ENCODE measurements at regions not wholly inside any gene's neighbourhood (a gene's known extent, or its start where the extent isn't known, plus 50 kb on each side); places are given as distances from the start of the nearest gene placed in this dataset.

GRCh38 chr3:25235031-25235430 lies 193.0 kb upstream of the RARB start:
- Mint-ChIP-seq H3K9me3 (ENCODE audit: unreplicated experiment) (no peaks in the 10 kb centered on the region), H3K4me3 (ENCODE audit: unreplicated experiment) (no peak overlapping the region), H3K27me3 (ENCODE audit: insufficient read depth, unreplicated experiment) (no peaks in the 10 kb centered on the region), H3K4me1 (ENCODE audit: low read depth, unreplicated experiment) (no peaks in the 10 kb centered on the region), H3K27ac (ENCODE audit: unreplicated experiment) (no peak overlapping the region), H3K36me3 (ENCODE audit: insufficient read depth, unreplicated experiment) (no peaks in the 10 kb centered on the region)
- DNase-seq = no peak
- Histone ChIP-seq H3K9me3 (no peaks in the 10 kb centered on the region), H3K36me3 (ENCODE audit: control insufficient read depth, insufficient read depth, low read length) (no peaks in the 10 kb centered on the region), H3K27me3 (replicated peaks; ENCODE audit: control insufficient read depth, insufficient read depth, low read length) (no peaks in the 10 kb centered on the region), H3K4me1 (0 out of 2 replicates have a peak, but pooled peaks cover 3% of the 10 kb centered on the region), H3K4me3 (ENCODE audit: low read depth, low read length) (no peak overlapping the region)
- ChIA-PET POLR2A (no interaction called here), CTCF (no interaction called here)
- no TSS peak for BruUV-seq (replicated peaks)
- intact Hi-C loops (cut with micrococcal nuclease; ENCODE audit: unreplicated experiment) = no loop called here
- TF ChIP-seq CTCF (IDR thresholded peaks at IDR 0.05; ENCODE audit: insufficient read depth in 1 of 2, low read depth in 1 of 2, low read length in 1 of 2, severe bottlenecking in 1 of 2, unreplicated experiment in 1 of 2) = no peak

- intact Hi-C loops (cut with micrococcal nuclease; ENCODE audit: unreplicated experiment) = no loop called here
- H3K27me3 Mint-ChIP-seq (ENCODE audit: insufficient read depth, unreplicated experiment) = no peaks in the 10 kb centered on the region
- no peaks in the 10 kb centered on the region for H3K9me3 Mint-ChIP-seq (ENCODE audit: unreplicated experiment)
- no peak overlapping the region for H3K4me3 Mint-ChIP-seq (ENCODE audit: unreplicated experiment)
- Histone ChIP-seq H3K27me3 (replicated peaks; ENCODE audit: control insufficient read depth, insufficient read depth, low read length) (no peaks in the 10 kb centered on the region), H3K4me1 (0 out of 2 replicates have a peak, but pooled peaks cover 3% of the 10 kb centered on the region), H3K36me3 (ENCODE audit: control insufficient read depth, insufficient read depth, low read length) (no peaks in the 10 kb centered on the region), H3K9me3 (no peaks in the 10 kb centered on the region), H3K4me3 (ENCODE audit: low read depth, low read length) (no peak overlapping the region)
- ChIA-PET POLR2A (no interaction called here), CTCF (no interaction called here)
- no peaks in the 10 kb centered on the region for H3K36me3 Mint-ChIP-seq (ENCODE audit: insufficient read depth, unreplicated experiment)
- no TSS peak for BruUV-seq (replicated peaks)
- H3K27ac Mint-ChIP-seq (ENCODE audit: unreplicated experiment) = no peak overlapping the region
- no peak for TF ChIP-seq CTCF (IDR thresholded peaks at IDR 0.05; ENCODE audit: insufficient read depth in 1 of 2, low read depth in 1 of 2, low read length in 1 of 2, severe bottlenecking in 1 of 2, unreplicated experiment in 1 of 2)
- no peaks in the 10 kb centered on the region for H3K4me1 Mint-ChIP-seq (ENCODE audit: low read depth, unreplicated experiment)
- no peak for DNase-seq
Observed at GRCh38 chr3:25235466-25235865, 192.6 kb upstream of the RARB start.

GRCh38 chr3:25237602-25238001 lies 190.5 kb upstream of the RARB start:
- ChIA-PET POLR2A (no interaction called here), CTCF (no interaction called here)
- Mint-ChIP-seq H3K4me1 (ENCODE audit: low read depth, unreplicated experiment) (no peaks in the 10 kb centered on the region), H3K9me3 (ENCODE audit: unreplicated experiment) (no peaks in the 10 kb centered on the region), H3K36me3 (ENCODE audit: insufficient read depth, unreplicated experiment) (no peaks in the 10 kb centered on the region), H3K27ac (ENCODE audit: unreplicated experiment) (no peak overlapping the region), H3K4me3 (ENCODE audit: unreplicated experiment) (no peak overlapping the region), H3K27me3 (ENCODE audit: insufficient read depth, unreplicated experiment) (no peaks in the 10 kb centered on the region)
- no peaks in the 10 kb centered on the region for H3K36me3 ChIP-seq (ENCODE audit: control insufficient read depth, insufficient read depth, low read length)
- no peak for DNase-seq
- no peaks in the 10 kb centered on the region for H3K9me3 ChIP-seq
- 0 out of 2 replicates have a peak, but pooled peaks cover 3% of the 10 kb centered on the region for H3K4me1 ChIP-seq
- BruUV-seq (replicated peaks) = no TSS peak
- no peaks in the 10 kb centered on the region for H3K27me3 ChIP-seq (replicated peaks; ENCODE audit: control insufficient read depth, insufficient read depth, low read length)
- TF ChIP-seq CTCF (IDR thresholded peaks at IDR 0.05; ENCODE audit: insufficient read depth in 1 of 2, low read depth in 1 of 2, low read length in 1 of 2, severe bottlenecking in 1 of 2, unreplicated experiment in 1 of 2) = no peak
- no peak overlapping the region for H3K4me3 ChIP-seq (ENCODE audit: low read depth, low read length)
- intact Hi-C loops (cut with micrococcal nuclease; ENCODE audit: unreplicated experiment) = no loop called here

Measured in Caco-2 (cell line).